Activated gamma-delta T cell (primary cell): ENCODE measurements at regions not wholly inside any gene's neighbourhood (a gene's known extent, or its start where the extent isn't known, plus 50 kb on each side); places are given as distances from the start of the nearest gene placed in this dataset.
"Not testable (repeated sequence)": the region's sequence is repeated elsewhere in the genome, so short reads cannot be mapped to it uniquely, and the experiment has no call there.

Experiments used
- DNase-seq: peaks from one replicate; lab custom pipeline; 2025; lab: John Stamatoyannopoulos, UW

DNA sequence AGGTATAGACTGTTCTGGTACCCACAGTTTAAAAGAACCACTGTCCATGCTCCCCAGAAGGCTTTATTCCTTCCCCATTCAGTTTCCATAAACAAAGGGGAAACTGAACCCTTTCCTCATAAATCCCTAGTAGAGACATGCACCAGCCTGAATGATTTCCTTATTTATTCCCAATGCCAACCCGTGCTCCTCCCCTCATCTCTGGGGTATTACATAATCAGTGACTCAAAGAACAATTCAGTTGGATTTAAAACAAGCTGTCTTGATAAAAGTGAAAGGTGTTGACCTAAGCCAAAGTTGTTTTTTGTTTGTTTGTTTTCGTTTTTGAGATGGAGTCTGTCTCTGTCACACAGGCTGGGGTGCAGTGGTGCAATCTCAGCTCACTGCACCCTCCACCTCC is 418.5 kb upstream of the CNTNAP5 start:
- DNase-seq: no peak

DNA sequence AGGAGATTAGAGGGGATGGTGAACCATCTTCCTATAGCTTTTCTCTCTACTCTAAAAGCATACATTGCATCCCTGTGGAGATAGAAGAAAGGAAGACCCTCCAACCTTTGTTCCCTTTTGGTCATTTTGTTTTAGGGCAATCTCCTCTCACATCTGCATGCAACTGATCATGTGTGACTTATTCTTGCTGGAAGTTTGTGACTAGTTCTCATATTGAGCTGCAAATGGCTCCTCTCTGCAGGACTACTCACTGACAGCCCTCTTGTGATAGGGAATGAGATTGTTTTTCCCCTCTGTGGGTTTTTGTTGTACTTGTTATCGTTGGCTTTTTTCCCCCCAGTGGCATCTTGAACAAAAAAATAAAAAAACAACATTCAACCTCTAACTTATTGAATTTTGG is 416.0 kb upstream of the CNTNAP5 start:
- no peak for DNase-seq

DNA sequence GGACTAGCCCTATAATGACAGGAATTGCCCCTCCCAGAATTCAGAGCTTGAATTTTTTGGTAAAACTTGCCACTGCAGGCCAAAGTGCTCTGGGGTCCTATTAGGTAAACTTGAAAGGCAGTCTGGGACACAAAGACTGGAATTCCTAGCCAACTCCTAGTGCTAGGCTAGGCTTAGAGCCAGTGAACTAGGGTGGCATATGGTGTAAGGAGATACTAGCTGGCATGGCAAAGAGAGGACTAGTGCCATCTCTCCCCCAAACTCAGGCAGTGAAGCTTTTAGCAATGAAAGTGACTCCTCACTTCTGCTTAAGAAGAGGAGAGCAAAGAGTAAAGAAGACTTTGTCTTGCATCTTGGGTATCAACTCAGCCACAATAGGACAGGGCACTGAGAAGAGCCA is 410.5 kb upstream of the CNTNAP5 start:
- DNase-seq: no peak

DNA sequence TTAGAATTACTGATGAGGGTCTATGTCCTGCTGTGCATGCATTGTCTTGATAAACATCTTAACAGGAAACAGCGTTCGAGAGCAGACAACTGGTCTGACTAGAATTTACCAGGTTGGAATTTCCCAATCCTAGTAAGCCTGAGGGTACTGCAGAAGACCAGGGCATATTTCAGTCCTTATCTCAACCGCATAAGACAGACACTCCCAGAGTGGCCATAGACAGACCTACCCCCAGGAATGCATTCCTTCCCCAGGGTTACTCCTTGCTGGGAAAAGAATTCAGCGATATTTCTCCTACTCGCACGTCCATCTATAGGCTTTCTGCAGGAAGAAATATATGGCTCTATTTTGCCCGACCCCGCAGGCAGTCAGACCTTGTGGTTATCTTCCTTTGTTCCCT is 406.4 kb upstream of the CNTNAP5 start:
- not testable (repeated sequence) for DNase-seq

DNA sequence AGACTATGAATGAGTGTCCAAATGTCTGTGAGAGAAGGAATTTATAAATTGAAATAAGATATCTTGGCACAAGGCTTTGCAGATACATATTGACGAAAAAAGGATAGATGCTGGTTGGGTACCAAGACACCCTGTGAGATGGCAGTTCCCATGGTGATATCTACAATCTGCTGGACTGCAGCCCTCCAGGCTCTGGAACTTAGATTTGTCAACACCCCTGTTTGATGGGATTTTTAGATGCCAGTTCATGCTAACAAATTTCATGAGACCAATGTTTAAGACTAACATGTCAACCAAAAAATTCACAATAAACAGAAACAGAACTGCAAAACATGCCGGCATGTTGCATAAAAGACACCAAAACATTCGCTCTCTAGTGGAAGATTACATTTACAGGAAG is 400.3 kb upstream of the CNTNAP5 start:
- no peak for DNase-seq

DNA sequence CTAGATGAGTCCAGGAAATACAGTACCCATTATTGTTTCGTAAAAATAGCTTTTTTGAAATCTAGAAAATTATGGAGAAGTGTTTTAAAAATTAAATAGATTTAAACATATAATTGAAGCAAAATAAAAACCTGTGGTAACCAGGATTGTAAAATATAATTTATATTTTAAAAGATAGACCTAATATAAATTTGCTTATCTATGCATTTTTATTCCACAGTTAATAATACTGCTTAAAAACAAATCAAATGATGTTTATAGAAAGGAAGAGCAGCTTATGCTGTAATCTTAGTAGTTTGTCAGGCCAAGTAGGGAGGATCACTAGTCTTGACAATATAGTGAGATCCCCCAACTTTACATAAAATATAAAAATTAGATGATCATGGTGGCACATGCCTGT is 388.9 kb upstream of the CNTNAP5 start:
- DNase-seq: no peak

DNA sequence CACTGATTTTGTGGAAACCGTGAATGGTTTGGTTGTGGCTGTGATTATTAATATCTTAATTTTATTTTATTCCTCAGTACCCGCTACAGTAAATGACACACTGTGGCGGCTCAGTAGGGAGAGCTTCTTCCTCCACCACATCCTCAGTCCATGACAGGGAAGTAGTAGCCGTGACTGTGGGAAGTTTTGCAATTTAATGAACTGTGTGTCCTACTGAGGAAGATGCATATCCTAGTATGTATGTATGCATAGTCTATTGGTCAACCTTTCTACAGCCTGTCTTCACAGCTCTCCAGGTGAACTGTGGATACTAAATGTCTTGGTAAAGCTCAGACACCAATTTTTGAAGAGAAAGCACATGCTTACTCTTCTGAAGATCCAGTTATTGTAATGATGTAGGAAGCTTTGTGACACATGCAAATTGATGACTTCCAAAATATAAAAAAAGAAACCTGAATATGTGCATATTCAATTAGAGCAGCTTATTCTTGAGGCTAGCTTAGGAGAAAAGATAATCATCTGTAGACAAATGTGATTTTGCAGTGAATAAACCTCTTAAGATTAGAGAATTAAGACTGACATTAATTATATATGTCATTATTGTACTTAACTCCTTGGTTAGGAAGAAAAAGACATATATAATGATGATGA is 384.3 kb upstream of the CNTNAP5 start:
- DNase-seq: no peak

DNA sequence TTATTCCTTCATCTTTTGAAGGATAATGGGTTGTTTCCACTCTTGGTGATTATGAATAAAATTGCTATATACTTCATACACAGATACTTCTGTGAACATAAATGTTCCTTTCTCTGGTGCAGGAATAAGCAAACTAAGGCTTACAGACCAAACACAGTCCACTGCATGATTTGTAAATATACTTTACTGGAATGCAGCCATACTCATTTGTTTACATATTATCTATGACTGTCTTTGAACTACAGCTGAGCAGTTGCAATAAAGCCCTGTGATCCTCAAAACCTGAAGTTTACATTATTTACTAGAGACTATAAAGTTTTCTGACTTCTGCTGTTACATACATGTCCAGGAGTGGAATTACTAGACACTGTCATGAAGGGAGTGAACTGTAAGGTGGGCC is 381.0 kb upstream of the CNTNAP5 start:
- no peak for DNase-seq

DNA sequence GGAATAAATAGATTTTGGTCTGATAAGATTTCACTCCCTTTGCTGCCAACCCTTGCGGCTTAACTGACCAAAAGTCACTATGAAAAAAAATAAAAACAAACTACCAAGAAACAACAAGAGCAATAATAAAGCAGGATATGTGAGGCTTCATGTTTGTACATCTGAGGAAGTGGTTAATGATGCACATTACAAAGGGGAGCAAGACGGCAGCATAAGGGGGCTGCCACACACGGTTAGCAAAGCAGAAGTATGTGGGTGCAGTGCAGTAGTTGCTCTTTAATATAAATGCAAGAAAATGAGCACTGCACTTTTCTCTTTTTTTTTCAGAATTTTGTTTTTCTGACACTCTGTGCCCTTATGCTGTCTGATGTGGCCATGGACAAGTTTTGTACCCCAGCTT is 377.1 kb upstream of the CNTNAP5 start:
- DNase-seq: no peak

DNA sequence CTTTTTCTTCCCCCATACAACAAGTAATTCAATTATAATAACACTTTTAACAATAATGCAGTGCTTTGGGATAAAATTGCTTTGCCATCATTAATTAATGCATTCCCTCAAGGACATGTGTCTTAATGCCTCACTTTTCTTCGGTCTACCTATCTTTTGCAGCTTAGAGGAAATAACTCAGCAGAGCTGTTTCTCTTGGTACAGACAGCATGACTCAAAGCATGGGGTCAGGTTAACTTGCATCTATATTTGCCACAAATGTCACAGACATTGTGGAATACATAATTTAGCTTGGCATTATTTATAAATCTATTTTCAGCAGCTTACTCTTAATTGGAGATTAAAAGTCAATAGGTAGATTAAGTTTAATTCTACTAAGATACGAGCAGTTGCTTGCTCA is 376.1 kb upstream of the CNTNAP5 start:
- no peak for DNase-seq

DNA sequence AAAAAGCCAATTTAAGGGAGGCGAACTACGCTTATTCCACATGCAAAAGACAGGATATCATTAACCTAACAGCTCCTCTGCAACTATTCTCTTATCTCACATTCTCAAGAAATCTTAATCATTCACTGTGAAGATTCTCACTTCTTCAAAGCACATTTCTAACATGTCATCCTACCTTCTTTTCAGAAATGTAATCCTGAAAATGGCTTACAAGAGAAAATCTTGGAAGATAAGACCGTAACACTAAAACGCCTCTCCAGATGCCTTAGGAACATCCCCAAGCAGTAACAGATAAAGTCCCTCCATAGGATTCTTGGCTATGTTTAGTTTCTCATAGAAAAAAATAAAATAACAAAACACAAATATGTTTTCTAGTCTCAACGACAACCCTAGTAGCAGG is 373.9 kb upstream of the CNTNAP5 start:
- no peak for DNase-seq

DNA sequence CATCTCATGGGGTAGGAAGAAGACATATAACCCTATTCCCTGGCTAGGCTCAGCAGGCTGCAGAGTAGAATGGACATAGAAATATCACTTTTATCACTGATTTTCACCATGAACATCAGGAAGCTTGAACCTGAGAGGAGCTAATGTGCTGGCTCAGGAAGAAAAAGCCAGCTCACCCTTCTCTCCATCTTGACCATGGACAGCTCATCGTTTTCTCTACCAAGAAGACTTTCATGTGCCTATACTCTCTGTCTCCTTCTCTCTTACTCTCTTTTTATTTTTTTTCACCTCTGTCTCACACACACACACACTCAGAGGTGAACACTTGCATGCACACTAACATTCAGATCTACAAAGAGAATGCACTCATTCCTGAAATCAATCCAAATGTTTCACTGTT is 372.8 kb upstream of the CNTNAP5 start:
- no peak for DNase-seq

DNA sequence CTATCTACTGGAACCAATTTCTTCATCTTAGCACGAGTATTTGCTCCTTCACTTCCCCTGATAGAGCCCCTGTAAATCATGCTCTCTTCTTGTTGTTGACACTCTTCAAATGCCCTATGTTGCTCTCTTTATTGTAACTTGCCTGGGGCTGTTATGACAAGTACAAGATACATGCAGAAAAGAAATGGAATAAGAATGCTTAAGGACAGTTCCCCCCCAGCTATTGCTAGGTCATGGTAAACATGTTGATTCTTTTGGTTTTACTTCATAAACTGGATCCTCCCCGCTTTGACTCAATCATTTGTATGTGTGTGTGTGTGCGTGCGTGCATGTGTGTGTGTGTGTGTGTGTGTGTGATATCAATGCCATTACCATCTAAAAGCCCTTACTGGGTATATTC is 368.5 kb upstream of the CNTNAP5 start:
- DNase-seq: no peak

DNA sequence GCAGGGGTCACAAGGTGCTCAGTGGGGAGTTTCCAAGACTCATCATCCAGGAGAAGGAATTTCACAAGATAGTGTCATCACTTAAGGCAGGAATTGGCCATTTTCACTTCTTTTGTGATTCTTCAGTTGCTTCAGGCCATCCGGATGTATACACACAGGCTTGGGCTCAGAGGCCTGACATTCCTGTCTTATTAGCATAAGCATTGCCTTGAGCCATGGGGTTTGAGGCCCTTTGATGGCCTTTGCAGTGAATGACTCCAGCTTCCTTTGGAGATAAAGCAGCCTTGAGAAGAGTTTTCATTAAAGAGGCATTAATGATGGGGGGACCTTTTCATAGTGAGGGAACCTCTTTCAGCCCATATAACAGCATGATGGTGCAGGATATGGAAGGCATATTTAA is 366.0 kb upstream of the CNTNAP5 start:
- no peak for DNase-seq

DNA sequence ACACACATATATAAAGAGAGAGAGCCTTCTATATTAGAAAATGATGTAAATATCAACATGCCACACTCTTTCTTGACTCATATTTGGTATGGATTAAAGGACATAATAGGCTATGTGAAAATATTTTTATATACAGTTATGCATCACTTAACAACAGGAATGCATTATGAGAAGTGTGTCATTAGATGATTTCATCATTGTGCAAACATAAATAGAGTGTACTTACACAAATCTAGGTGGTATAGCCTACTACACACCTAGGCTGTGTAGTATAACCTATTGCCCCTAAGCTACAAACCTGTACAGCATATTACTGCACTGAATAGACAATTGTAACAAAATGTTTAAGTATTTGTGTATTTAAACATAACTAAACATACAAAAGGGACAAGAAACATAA is 354.8 kb upstream of the CNTNAP5 start:
- no peak for DNase-seq

DNA sequence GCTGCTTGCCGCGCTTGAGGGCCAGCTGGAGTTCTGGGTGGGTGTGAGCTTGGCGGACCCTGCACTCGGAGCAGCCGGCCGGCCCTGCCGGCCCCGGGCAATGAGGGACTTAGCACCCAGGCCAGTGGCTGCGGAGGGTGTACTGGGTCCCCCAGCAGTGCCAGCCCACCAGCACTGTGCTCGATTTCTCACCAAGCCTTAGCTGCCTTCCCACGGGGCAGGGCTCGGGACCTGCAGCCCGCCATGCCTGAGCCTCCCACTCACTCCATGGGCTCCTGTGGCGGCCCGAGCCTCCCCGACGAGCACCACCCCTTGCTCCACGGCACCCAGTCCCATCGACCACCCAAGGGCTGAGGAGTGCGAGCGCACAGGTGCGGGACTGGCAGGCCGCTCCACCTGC is 341.3 kb upstream of the CNTNAP5 start:
- not testable (repeated sequence) for DNase-seq

DNA sequence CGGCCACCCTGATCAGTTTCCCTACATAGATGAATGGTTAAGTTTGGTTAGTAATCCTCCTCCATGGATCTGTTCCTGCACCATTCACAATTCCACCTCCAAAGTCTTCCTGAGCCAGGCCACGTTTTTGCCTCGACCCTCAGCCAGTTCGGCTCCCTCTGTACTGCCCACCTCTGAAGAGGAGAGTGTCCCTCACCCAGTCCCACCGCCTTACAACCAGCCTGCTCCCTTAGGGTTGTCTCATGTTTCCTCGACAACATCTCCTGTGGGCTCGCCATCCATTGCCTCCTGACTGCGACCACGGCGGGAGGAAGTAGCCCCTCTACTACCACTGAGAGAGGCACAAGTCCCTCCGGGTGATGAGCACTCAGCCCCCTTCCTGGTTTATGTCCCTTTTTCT is 338.0 kb upstream of the CNTNAP5 start:
- DNase-seq: no peak

DNA sequence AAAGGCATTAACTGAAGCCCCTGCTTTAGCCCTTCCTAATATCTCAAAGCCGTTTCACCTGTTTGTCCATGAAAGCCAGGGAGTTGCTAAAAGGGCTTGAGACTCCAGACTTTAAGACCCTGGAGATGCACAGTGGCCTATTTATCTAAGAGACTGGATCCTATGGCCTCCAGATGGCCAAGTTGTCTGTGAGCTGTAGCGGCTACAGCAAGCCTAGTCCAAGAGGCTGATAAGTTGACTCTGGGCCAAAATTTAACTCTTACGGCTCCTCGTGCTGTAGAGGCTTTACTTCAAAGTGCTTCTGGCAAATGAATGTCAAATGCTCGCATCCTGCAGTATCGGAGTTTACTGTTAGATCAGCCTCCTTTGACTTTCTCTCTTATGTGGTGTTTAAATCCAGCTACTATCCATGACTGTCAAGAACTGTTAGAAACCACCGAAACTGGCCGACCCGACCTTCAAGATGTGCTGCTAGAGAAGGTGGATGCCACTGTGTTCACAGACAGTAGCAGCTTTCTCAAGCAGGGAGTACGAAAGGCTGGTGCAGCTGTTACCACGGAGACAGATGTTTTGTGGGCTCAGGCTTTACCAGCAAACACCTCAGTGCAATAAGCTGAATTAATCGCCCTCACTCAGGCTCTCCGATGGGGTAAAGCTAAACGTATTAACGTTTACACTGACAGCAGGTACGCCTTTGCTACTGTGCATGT is 336.7 kb upstream of the CNTNAP5 start:
- no peak for DNase-seq

DNA sequence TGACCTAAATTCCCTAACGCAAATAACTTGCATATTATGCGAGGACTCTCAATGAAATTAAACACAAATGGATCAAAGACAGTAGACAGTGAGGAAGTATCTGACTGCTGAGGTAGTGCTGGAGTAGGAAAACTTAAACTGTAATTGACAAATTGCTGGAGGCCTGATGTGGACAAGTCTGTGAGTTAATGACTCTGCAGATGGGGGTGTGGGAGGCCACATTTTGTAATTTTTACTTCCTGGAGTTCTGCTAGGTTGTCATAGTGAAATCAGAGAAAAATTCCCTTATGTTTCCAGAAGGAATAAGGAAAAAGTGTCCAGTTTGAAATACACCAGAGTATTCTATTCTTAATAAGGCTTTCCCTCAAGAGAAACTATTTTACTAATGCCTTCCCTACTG is 333.0 kb upstream of the CNTNAP5 start:
- DNase-seq: no peak

DNA sequence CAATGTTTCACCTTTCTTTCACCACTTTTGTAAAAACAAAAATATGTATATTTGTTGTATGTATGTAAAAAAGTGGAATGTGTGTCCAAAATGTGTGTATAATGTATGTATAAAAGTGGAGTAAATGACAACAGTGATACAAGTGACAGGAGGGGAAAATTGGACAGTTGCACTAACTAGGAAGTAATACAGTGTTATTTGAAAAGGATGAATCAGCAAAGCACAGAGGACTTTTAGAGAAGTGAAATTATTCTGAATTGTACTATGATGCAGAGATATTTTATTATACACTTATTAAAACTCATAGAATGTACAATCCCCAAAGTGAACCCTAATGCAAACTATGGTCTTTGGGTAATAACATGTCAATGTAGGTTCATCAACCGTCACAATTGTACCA is 331.3 kb upstream of the CNTNAP5 start:
- DNase-seq: no peak

DNA sequence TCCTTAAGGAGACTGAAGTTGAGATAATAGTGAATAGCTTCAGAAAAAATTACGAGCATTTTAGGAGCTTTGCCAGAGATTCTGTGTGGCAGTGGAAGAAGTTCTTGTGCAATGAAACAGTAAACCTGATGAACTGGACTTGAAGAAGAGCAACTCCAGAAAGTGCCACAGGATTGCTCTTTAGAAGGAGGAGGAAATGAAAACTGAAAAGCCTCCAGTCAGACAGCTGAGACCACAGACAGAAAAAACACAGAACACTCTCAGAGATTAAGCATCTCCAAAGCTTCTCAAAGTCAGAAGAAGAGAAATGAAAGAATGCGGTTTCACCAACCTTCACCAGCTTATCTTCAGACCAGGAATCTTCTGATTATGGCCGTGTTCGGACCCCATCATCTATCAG is 329.7 kb upstream of the CNTNAP5 start:
- DNase-seq: no peak

DNA sequence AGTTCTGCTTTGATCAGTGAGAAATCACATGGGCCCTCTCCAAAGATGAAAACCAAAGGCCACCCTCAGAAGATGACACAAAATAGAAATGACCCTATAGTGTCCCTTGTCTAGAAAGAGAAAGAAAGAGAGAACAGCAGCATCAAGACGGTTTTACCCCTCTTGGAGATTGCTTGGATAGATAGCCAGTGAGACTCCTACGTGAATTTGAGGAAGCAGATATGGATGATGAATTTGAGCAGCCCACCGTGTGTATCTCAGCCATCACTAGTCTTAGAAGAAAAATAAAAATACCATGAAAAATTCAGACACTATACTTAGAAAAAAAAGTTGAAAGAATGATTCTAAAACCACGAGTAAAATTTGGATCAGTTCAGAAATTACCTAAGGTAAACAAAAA is 329.1 kb upstream of the CNTNAP5 start:
- DNase-seq: no peak

DNA sequence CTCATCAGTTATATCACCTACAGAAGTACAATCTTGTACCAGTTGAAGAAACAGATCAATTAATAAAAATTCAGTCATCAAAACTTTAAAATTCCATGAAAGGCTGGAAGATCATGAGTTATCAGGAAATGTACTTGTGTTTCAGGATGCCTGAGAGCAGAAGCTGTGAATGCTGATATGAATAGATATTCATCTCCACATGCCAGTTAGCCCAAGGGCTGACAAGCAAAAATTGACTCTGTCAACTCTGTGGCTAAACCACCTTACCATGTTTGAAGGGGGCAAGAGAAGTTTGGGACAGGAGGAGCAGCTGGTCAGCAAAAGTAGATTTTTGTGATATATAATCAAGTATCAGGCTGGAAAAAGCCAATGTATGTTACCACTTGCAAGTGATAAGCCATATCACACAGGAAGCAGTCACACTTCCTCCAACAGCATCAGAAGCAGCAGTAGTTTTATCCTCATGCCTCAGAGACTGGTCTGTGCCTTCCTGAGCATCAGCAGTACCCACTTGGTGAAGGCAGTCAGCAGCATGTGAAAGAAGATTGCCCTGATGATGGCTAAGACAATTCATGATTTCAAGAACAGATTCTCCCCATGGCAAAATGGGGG is 328.2 kb upstream of the CNTNAP5 start:
- DNase-seq: no peak
